GM06990 (cell line): ENCODE measurements at regions not wholly inside any gene's neighbourhood (a gene's known extent, or its start where the extent isn't known, plus 50 kb on each side); places are given as distances from the start of the nearest gene placed in this dataset.

Experiments used
- DNase-seq: peaks from one replicate; pipeline ENCODE4 v3.0.0-alpha.2; 2011; ENCODE audit not compliant: insufficient read length; ENCODE audit errors: extremely low read depth
- H3K27me3 ChIP-seq: replicated peaks from 2 replicates; pipeline ENCODE4 v1.6.0; 2011; ENCODE audit warnings: low read length; ENCODE audit not compliant: control insufficient read depth, insufficient read depth
- H3K36me3 ChIP-seq: 2 replicates; pipeline ENCODE4 v1.5.1; 2011; ENCODE audit warnings: low read length; ENCODE audit not compliant: control insufficient read depth, insufficient read depth
- H3K4me3 ChIP-seq: replicated peaks from 2 replicates; pipeline ENCODE4 v1.5.1; 2011; ENCODE audit warnings: low read depth, mild to moderate bottlenecking, control low read depth, low read length
- TF ChIP-seq, protein P1 (sequence below): IDR thresholded peaks from 2 replicates; pipeline ENCODE4 v1.5.1; 2011; ENCODE audit warnings: low read length, control low read depth, mild to moderate bottlenecking, inconsistent platforms; ENCODE audit not compliant: insufficient read depth, poor library complexity, severe bottlenecking

DNA sequence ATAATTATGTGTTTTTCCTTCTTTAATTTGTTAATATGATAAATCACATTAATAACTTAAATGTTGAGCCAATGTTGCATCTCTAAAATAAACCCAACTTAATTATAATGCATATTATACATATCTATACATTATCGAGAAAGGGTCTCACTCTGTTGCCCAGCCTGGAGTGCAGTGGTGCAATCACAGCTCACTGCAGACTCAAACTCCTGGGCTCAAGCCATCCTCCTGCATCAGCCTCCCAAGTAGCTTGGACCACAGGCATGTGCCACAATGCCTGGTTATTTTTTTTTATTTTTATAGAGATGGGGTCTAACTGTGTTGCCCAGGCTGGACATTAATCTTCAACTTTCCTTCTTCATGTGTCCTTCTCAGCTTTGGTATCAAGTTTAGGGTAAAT, 98.9 kb downstream of the INHBA start:
- TF ChIP-seq, protein P1, sequence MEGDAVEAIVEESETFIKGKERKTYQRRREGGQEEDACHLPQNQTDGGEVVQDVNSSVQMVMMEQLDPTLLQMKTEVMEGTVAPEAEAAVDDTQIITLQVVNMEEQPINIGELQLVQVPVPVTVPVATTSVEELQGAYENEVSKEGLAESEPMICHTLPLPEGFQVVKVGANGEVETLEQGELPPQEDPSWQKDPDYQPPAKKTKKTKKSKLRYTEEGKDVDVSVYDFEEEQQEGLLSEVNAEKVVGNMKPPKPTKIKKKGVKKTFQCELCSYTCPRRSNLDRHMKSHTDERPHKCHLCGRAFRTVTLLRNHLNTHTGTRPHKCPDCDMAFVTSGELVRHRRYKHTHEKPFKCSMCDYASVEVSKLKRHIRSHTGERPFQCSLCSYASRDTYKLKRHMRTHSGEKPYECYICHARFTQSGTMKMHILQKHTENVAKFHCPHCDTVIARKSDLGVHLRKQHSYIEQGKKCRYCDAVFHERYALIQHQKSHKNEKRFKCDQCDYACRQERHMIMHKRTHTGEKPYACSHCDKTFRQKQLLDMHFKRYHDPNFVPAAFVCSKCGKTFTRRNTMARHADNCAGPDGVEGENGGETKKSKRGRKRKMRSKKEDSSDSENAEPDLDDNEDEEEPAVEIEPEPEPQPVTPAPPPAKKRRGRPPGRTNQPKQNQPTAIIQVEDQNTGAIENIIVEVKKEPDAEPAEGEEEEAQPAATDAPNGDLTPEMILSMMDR: no peak
- H3K4me3 ChIP-seq: no peak overlapping the region
- no peak for DNase-seq
- no peaks in the 10 kb centered on the region for H3K36me3 ChIP-seq
- H3K27me3 ChIP-seq: no peaks in the 10 kb centered on the region

GRCh38 chr7:41599760-41600159, 103.1 kb downstream of the INHBA start:
- no peaks in the 10 kb centered on the region for H3K36me3 ChIP-seq
- H3K27me3 ChIP-seq: no peaks in the 10 kb centered on the region
- no peak overlapping the region for H3K4me3 ChIP-seq
- DNase-seq: no peak
- TF ChIP-seq, protein P1: no peak

DNA sequence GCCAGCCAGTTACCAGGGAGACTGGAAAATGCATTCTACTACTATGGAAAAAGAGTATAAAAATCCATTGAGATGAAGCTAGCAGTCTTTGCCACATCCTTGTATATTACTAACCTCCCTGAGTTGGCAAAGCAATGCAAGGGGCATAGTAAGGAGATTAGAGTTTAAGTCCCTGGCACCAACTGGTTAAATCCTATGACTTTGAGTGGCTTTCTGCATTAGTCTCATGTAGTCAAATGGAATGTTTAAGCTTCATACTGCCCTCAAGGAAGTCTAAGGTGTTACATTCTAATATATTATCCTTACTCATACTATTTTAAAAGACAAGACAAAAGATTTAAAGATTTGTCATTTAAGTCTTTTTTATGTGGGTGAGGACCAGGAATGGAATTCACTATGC, 110.1 kb downstream of the INHBA start:
- Histone ChIP-seq H3K36me3 (no peaks in the 10 kb centered on the region), H3K4me3 (no peak overlapping the region), H3K27me3 (no peaks in the 10 kb centered on the region)
- TF ChIP-seq, protein P1: no peak
- no peak for DNase-seq

GRCh38 chr7:41592236-41592635, 110.7 kb downstream of the INHBA start:
- TF ChIP-seq, protein P1: no peak
- no peaks in the 10 kb centered on the region for H3K27me3 ChIP-seq
- no peak for DNase-seq
- no peaks in the 10 kb centered on the region for H3K36me3 ChIP-seq
- H3K4me3 ChIP-seq: no peak overlapping the region

DNA sequence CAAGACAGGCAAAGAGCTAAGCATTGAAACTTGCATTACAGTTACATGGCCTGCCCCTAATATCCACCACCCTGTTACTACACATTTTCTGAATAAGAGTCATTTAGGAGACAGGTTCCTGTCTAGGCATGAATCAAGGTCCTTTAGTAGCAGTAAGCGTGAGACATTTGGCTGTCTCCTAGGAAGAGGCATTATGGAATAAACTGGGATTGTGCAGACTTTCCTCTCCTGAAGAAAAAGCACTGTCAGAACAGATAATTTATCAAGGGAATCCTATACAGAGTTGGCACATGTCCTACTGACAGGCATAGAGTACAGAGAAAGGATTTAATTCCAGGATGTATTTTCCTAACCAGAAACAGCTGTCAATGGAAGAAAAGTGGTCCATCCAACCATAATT, 111.9 kb downstream of the INHBA start:
- TF ChIP-seq, protein P1: no peak
- DNase-seq: no peak
- Histone ChIP-seq H3K36me3 (no peaks in the 10 kb centered on the region), H3K4me3 (no peak overlapping the region), H3K27me3 (no peaks in the 10 kb centered on the region)

- Histone ChIP-seq H3K4me3 (no peak overlapping the region), H3K27me3 (no peaks in the 10 kb centered on the region), H3K36me3 (no peaks in the 10 kb centered on the region)
- TF ChIP-seq, protein P1: no peak
- DNase-seq: no peak
These were observed 114.5 kb downstream of the INHBA start for GRCh38 chr7:41588341-41588740.
